Stomach (tissue), 8 donors: ENCODE measurements at regions not wholly inside any gene's neighbourhood (a gene's known extent, or its start where the extent isn't known, plus 50 kb on each side); places are given as distances from the start of the nearest gene placed in this dataset.

Experiments
- DNase-seq, 2 donors: peaks; one replicate each; pipeline versions ENCODE4 v3.0.0 to v3.0.0-alpha.2; 2013 to 2019
- H3K27ac ChIP-seq, 5 donors: fragments of 200-600 bp in 4 of 5; sonication (generic) in 4 of 5; one replicate each; pipeline ENCODE4 v1.5.1; 2013 to 2019; ENCODE audit warnings: mild to moderate bottlenecking in 1 of 5, moderate library complexity in 1 of 5
- H3K27me3 ChIP-seq, 3 donors: fragments of 200-600 bp; sonication (generic); one replicate each; pipeline ENCODE4 v1.5.1; 2017 to 2019; ENCODE audit warnings: mixed run types in 1 of 3
- H3K36me3 ChIP-seq, 4 donors: fragments of 200-600 bp; sonication (generic); 1 replicate in 3 of 4; 2 replicates in 1 of 4; pipeline ENCODE4 v1.5.1; 2016 to 2019
- H3K4me1 ChIP-seq, 4 donors: fragments of 200-600 bp; sonication (generic); one replicate each; pipeline ENCODE4 v1.5.1; 2016 to 2019
- H3K4me3 ChIP-seq, 4 donors: fragments of 200-600 bp; sonication (generic) in 3 of 4; one replicate each; pipeline ENCODE4 v1.5.1; 2016 to 2019; ENCODE audit warnings: mild to moderate bottlenecking in 1 of 4
- H3K9me3 ChIP-seq, 4 donors: fragments of 200-600 bp; sonication (generic); one replicate each; pipeline ENCODE4 v1.5.1; 2016 to 2019
- EP300 ChIP-seq: sonication (generic); formaldehyde crosslinking; IDR thresholded peaks from one replicate; pipeline ENCODE4 v1.6.1; 2017; ENCODE audit warnings: antibody characterized with exemption
- POLR2A ChIP-seq, 4 donors: fragments of 450-650 bp; IDR thresholded peaks; one replicate each; pipeline ENCODE4 v1.6.1; 2016; ENCODE audit warnings: antibody characterized with exemption in 4 of 4, control low read depth in 2 of 4, mild to moderate bottlenecking in 1 of 4, moderate library complexity in 1 of 4
- POLR2AphosphoS5 ChIP-seq, 3 donors: sonication (generic); formaldehyde crosslinking; IDR thresholded peaks; one replicate each; pipeline ENCODE4 v1.6.1; 2016; ENCODE audit warnings: antibody characterized with exemption in 3 of 3
- WGBS, 5 donors: extraction: QIAGEN DNeasy Blood & Tissue Kit in 3 of 5; methylation state at CpG; one replicate each; pipeline versions ENCODE4 v1.1.5 to v1.1.7; 2013 to 2018; 5-methylcytosine and 5-hydroxymethylcytosine counted together
- intact Hi-C: fragments of 100-400 bp; cut with DNase I; formaldehyde crosslinking; loops from one replicate; pipeline ENCODE4 v1.15.1; 2023; ENCODE audit warnings: low total_unique reads
- TF ChIP-seq, protein P1 (sequence below), 7 experiments: fragments of 450-650 bp in 4 of 7; fragments of 200-600 bp in 3 of 7; sonication (generic) in 3 of 7; IDR thresholded peaks; one replicate each; pipeline ENCODE4 v1.5.1; 2016 to 2019; ENCODE audit warnings: antibody characterized with exemption in 7 of 7, control low read depth in 2 of 7, mild to moderate bottlenecking in 1 of 7
- donor health status: healthy with polysubstance abuse.
- donor health status: Bipolar disorder and iron deficiency.
- donor health status: healthy.

DNA sequence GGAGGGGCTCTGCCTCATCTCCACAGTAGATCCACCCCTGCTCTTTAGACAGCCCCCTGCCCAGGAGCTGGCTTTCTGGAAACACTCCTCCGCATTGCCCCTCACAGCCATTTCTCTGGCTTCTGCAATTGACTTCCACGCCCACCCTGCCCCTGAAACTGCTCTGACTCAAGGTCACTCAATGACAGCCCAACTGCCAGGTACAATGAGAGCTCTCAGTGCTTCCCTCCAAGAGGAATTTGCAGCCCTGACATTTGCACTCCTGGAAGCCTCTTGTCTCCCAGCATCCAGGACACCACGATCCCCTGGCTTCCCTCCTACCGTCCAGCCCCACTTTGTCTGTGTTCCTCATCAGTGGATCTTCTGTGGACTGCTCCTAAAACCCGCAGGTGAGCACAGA lies 421.5 kb downstream of the SOX9 start:
- TF ChIP-seq EP300 (no peak), POLR2A (IDR thresholded peaks at IDR 0.05) (no peak), POLR2AphosphoS5 (IDR thresholded peaks at IDR 0.05) (no peak)
- TF ChIP-seq, protein P1, sequence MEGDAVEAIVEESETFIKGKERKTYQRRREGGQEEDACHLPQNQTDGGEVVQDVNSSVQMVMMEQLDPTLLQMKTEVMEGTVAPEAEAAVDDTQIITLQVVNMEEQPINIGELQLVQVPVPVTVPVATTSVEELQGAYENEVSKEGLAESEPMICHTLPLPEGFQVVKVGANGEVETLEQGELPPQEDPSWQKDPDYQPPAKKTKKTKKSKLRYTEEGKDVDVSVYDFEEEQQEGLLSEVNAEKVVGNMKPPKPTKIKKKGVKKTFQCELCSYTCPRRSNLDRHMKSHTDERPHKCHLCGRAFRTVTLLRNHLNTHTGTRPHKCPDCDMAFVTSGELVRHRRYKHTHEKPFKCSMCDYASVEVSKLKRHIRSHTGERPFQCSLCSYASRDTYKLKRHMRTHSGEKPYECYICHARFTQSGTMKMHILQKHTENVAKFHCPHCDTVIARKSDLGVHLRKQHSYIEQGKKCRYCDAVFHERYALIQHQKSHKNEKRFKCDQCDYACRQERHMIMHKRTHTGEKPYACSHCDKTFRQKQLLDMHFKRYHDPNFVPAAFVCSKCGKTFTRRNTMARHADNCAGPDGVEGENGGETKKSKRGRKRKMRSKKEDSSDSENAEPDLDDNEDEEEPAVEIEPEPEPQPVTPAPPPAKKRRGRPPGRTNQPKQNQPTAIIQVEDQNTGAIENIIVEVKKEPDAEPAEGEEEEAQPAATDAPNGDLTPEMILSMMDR (IDR thresholded peaks at IDR 0.05), result no peak
- intact Hi-C loops, result loop anchor here (10.0 kb wide), 2 partner anchors 1068 to 1778 kb away; no protein-coding TSS in a partner anchor

DNA sequence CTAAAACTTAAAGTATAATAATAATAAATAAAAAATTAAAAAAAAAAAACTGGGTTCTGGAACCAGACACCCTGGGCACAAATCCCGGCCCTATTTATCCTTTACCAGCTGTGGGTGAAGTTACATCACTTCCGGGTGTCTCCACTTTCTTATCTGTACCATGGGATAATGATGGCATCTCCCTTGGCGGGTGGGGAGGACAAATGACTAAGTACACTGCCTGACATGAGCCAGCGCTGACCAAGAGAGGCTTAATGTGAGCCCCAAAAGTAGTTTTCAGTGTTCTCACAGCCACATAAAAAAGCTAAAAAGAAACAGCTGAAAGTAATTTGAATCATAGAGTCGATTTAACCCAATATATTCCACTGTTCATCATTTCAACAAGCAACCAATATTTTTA lies 424.9 kb downstream of the SOX9 start:
- peaks cover 0 to 4% (median 0%) of the 10 kb centered on the region in 3 donors for H3K27me3 ChIP-seq
- no peaks in the 10 kb centered on the region for H3K36me3 ChIP-seq
- 86 to 94% (median 88%) methylated on average over 5 of the region's 5 CpGs for WGBS, 5 donors
- intact Hi-C loops, result loop anchor here (10.0 kb wide), 2 partner anchors 1071 to 1781 kb away; no protein-coding TSS in a partner anchor
- peaks cover 0 to 2% (median under 1%) of the 10 kb centered on the region in 4 donors for H3K4me1 ChIP-seq
- no peaks in the 10 kb centered on the region for H3K9me3 ChIP-seq
- H3K27ac ChIP-seq, result no peak overlapping the region
- no peak for DNase-seq
- no peak overlapping the region for H3K4me3 ChIP-seq
- TF ChIP-seq, protein P1 (IDR thresholded peaks at IDR 0.05), result no peak

More for the DNA sequence above, 421.5 kb downstream of the SOX9 start:
- no peaks in the 10 kb centered on the region for H3K9me3 ChIP-seq
- H3K4me1 ChIP-seq, result peaks cover 12 to 20% (median 16%) of the 10 kb centered on the region in 4 donors
- no peaks in the 10 kb centered on the region for H3K36me3 ChIP-seq
- no peak overlapping the region for H3K27ac ChIP-seq
- no peak for DNase-seq
- no peak overlapping the region for H3K4me3 ChIP-seq
- 76 to 95% (median 85%) methylated on average over 5 of the region's 5 CpGs for WGBS, 5 donors
- H3K27me3 ChIP-seq, result peaks cover 0 to 4% (median 0%) of the 10 kb centered on the region in 3 donors

DNA sequence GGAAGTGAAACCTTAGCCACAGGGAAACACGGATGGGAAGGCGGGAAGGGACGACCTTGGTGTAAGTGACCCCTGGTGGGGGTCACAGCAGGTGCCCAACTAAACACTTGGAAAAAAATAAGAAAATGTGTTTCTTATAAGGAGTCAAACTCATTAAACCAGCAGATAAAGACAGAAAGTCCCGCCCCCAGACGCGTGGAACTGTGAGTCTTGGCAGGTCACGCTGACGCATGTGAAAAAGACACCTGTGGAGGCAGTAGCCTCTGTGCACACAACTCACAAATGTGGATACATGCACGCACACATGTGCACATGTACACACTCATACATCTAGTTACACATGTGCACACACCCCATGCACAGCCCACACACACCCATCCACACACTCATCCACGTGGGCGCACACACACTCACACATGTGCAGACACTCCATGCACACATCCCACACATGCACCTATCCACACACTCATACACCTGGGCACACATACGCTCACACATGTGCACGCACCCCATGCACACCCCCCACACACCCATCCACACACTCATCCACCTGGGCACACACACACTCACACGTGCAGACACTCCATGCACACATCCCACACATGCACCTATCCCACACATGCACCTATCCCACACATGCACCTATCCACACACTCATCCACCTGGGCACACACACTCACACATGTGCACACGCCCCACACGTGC lies 432.4 kb downstream of the SOX9 start:
- WGBS, 5 donors, result 87 to 91% (median 89%) methylated on average over 16 of the region's 16 CpGs
- peaks cover 0 to 14% (median 0%) of the 10 kb centered on the region in 3 donors for H3K27me3 ChIP-seq
- no peaks in the 10 kb centered on the region for H3K9me3 ChIP-seq
- intact Hi-C loops, result no loop called here
- TF ChIP-seq POLR2A (IDR thresholded peaks at IDR 0.05), result no peak
- TF ChIP-seq EP300, result no peak
- TF ChIP-seq, protein P1 (IDR thresholded peaks at IDR 0.05), result no peak
- no peak for TF ChIP-seq POLR2AphosphoS5 (IDR thresholded peaks at IDR 0.05)
- DNase-seq, result no peak
- H3K36me3 ChIP-seq, result no peaks in the 10 kb centered on the region
- H3K4me1 ChIP-seq, result peaks cover 0 to 3% (median 0%) of the 10 kb centered on the region in 4 donors
- no peak overlapping the region for H3K27ac ChIP-seq
- no peak overlapping the region for H3K4me3 ChIP-seq

DNA sequence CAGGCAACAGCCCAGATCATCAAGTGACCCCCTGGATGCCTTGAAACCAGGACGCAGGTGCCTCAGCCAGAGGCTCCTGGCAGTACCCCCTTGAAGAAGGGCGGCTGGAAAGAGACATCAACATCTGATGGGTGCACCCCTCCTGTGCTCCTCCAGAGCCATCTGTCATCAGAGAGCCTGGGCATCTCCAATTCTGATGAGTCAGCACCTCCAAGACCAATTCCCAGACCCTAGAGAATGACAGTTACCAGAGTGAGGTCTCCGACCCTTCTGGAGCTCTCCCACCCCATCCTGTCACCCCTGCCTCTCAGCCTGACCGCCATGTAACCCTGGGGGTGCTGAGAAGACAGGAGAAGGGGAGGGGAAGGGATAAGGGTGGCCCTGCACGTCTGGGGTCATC lies 433.7 kb downstream of the SOX9 start:
- intact Hi-C loops, result no loop called here
- no peak for TF ChIP-seq EP300
- no peak for TF ChIP-seq POLR2AphosphoS5 (IDR thresholded peaks at IDR 0.05)
- no peak for TF ChIP-seq POLR2A (IDR thresholded peaks at IDR 0.05)
- TF ChIP-seq, protein P1 (IDR thresholded peaks at IDR 0.05), result no peak
- peaks cover 0 to 3% (median 0%) of the 10 kb centered on the region in 4 donors for H3K4me1 ChIP-seq
- H3K27ac ChIP-seq, result no peak overlapping the region
- WGBS, 5 donors, result 72 to 84% (median 77%) methylated on average over 4 to 5 of the region's 5 CpGs
- no peaks in the 10 kb centered on the region for H3K36me3 ChIP-seq
- H3K9me3 ChIP-seq, result no peaks in the 10 kb centered on the region
- H3K27me3 ChIP-seq, result peaks cover 0 to 14% (median 0%) of the 10 kb centered on the region in 3 donors
- no peak for DNase-seq
- no peak overlapping the region for H3K4me3 ChIP-seq
